ENCODE measurements at regions not wholly inside any gene's neighbourhood (a gene's known extent, or its start where the extent isn't known, plus 50 kb on each side); places are given as distances from the start of the nearest gene placed in this dataset.

DNA sequence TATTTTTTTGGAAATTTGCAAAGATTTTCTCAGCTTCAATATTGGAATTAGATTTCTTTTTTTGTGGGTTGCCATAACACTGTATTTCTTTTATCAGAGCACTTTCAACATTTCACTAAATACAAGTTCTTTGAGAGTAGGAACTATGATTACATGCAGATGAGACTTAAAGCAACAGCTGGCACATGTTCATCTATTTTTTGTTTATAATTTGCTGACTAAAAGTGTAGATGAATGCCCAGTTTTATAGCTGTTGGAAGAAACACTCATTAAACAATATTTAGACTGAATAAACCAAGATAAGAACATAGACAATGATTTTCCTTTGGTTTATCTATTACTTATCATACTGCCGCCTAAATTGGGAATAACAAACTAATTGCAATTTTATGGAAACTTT is 803.0 kb upstream of the KLHL1 start:
- TF ChIP-seq GATA3 (IDR thresholded peaks at IDR 0.05; ENCODE audit: low read depth, low read length), result no peak
- no peak for TF ChIP-seq GATA2 (IDR thresholded peaks at IDR 0.05; ENCODE audit: low read depth, low read length)

DNA sequence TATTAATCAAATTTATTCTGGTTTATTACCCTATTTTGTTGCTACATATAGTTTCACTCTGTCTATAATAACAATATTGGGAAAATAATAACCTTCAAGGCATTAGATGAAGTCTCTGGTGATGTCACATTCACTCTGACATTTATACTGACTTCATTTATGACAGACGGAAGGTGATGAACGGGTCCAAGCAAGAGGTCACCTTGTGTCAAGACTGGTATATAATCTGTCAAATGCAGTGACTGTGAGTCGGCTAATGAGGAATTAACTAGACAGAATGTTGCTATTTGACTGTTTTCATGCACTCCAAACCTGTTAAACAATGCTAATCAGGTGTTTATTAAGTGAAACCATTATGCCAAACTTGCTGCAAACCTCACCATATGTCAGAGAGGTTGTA is 800.5 kb upstream of the KLHL1 start:
- no peak for TF ChIP-seq GATA3 (IDR thresholded peaks at IDR 0.05; ENCODE audit: low read depth, low read length)
- no peak for TF ChIP-seq GATA2 (IDR thresholded peaks at IDR 0.05; ENCODE audit: low read depth, low read length)

DNA sequence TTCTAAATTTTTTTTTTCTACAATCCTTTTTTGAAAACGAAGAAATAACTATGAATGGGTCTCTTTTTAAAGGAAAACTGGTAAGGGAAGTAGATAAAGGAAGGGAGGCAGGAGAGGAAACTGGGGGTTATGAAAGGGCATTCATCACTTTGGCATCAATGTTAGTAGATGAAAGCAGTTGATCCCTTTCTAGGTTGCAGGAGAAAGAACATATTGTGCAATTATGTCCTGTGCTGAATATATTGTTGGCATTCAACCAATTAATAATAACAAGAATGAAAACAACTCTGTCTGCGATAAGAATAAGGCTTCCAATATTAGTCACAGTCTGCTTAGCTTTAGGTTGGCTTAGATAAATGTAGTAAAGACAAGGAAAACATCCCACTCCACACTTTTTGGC is 796.8 kb upstream of the KLHL1 start:
- TF ChIP-seq GATA3 (IDR thresholded peaks at IDR 0.05; ENCODE audit: low read depth, low read length) (no peak), GATA2 (IDR thresholded peaks at IDR 0.05; ENCODE audit: low read depth, low read length) (no peak)

DNA sequence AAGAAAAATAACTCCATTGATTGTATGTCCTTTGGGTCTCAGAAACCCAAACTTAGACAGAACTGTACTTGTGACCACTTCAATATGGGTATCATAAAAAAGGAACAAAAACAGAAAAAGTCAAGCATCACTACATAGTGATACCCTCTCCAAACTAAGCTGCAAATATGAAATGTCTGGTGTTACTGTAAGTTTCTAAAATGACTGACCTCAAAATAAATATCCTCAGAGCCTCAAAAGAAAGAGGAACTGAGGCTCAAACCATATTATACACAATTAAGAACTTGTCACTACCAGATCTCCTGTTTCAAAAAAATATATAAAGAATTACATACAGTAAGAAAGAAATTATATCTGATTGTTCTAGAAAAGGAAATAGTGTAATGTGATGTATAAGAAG is 787.9 kb upstream of the KLHL1 start:
- no peak for TF ChIP-seq GATA3 (IDR thresholded peaks at IDR 0.05; ENCODE audit: low read depth, low read length)
- no peak for TF ChIP-seq GATA2 (IDR thresholded peaks at IDR 0.05; ENCODE audit: low read depth, low read length)

DNA sequence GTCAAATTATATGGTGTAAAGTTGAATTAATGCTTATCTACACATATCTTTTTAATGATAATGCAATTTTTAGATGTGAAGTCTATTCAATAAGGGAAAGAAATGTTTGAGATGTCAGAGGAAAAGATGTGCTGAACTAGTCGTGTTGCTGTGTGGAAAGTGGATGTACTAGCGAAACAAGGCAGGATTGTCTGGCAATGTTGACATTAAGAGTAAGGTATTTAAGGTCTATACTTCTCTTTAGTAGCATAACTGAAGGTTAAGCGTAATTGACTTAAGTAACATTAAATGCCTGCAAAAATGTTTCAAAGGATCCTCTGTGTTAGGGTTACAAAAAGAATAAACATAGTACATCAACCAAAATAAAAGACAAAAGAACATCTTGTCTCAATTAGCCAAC is 787.3 kb upstream of the KLHL1 start:
- TF ChIP-seq GATA2 (IDR thresholded peaks at IDR 0.05; ENCODE audit: low read depth, low read length), result no peak
- TF ChIP-seq GATA3 (IDR thresholded peaks at IDR 0.05; ENCODE audit: low read depth, low read length), result no peak

DNA sequence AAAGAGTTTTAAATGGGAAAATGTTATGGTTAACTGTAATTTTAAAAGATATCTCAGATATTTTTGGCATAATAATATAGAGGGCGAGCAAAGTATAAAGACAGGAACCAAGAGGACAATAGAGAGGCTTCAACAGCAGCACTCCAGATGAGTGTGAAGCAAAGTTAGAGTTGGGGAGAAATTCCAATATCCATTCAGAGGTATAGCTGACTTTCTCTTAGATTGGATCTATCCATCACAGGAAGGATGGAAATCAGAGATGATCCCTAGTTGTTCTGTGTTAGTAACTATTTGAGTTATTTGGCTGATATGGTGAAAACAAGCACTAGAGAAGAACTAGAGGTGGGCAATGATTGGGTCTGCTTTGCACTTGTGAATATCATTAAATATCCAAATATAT is 786.0 kb upstream of the KLHL1 start:
- no peak for TF ChIP-seq GATA2 (IDR thresholded peaks at IDR 0.05; ENCODE audit: low read depth, low read length)
- TF ChIP-seq GATA3 (IDR thresholded peaks at IDR 0.05; ENCODE audit: low read depth, low read length), result no peak

DNA sequence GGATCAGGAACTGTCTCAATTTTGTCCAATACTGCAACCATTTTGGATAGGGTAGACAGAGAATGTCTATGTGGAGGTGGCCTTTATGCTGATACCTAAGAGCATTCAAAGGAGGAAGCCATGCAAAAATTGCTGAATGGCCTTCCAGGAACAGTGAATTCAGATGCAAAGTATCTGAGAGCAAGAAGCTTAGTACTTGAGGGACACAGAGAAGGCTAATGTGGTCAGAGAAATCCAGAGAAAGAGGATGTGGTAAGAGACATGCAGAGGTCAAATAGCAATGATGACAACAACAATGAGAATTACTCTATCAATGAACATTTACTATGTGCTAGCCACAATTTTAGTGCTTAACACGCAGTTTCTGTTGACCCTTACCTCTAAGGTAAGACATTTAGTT is 785.6 kb upstream of the KLHL1 start:
- TF ChIP-seq GATA3 (IDR thresholded peaks at IDR 0.05; ENCODE audit: low read depth, low read length) (no peak), GATA2 (IDR thresholded peaks at IDR 0.05; ENCODE audit: low read depth, low read length) (no peak)

DNA sequence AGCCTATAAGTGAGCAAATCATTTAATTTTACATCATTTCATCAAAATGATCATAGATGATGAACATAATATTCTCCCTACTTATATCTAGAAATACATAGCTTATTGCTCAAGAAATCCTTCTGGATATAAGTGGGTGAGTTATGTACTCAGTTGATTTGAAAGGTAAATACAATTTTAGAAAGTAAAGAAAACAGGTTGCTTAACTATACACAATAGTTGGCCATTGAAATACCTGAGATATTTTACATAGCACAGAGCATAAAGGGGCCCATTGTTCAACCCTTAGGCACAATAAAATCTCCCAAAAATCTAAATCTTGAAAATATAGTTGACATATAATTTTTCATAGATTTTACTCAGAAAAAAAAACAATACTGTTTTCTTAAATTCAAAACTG is 782.0 kb upstream of the KLHL1 start:
- TF ChIP-seq GATA2 (IDR thresholded peaks at IDR 0.05; ENCODE audit: low read depth, low read length), result no peak
- no peak for TF ChIP-seq GATA3 (IDR thresholded peaks at IDR 0.05; ENCODE audit: low read depth, low read length)

DNA sequence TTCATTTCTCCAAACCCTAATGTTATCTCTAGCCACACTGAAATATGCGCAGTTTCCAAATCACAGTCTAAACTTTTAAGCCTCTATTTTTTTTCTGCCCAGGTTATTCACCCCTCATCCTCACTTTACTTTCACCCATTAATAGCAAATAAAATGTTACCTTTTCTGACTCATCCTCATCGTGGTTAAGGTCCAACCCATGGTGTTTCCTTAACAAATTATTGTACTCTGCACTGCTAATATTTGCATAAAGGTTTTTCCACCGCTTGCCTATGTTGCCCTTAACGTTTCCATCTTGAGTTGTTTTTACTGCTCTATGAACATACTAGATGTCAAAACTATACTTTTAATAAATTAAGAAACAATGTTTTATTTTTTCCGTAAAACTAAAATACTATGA is 780.9 kb upstream of the KLHL1 start:
- no peak for TF ChIP-seq GATA2 (IDR thresholded peaks at IDR 0.05; ENCODE audit: low read depth, low read length)
- no peak for TF ChIP-seq GATA3 (IDR thresholded peaks at IDR 0.05; ENCODE audit: low read depth, low read length)

DNA sequence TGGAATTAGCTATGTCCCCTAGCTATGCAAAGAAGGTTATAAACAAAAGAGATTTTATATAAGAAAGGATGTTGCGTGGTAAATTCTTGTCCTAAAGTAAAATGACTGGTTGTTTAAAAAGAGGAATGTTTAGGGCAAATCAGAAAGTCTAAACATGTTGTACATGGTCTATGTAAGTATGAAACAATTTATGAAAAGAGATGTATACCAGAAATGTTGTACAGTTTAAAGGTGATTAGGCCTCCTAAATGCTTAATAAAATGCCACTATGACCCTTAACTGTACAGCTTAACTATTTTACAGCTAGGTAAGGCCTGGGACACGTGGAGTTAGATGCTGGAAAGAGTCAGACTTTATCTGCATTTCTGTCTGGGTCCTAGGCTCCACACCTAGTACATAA is 775.9 kb upstream of the KLHL1 start:
- TF ChIP-seq GATA3 (IDR thresholded peaks at IDR 0.05; ENCODE audit: low read depth, low read length) (no peak), GATA2 (IDR thresholded peaks at IDR 0.05; ENCODE audit: low read depth, low read length) (no peak)

DNA sequence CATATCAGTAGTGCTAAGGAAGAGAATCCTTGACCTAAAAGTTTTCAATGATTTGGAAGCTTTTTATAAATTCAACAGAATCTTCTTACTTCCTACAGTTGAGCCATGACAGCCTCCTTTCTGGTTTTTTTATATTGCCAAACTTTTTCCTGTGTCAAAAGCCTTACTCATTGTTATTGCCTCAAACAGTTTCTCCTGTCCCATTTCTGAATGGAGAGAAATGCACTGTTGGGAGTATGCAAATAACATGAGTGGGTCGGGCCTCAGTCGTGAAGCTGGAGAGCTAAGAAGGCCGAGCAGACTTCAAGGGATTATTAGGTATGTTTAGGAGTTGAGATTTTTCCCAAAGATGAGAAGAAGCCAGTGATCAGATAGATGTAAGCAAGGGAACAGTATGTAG is 766.4 kb upstream of the KLHL1 start:
- no peak for TF ChIP-seq GATA2 (IDR thresholded peaks at IDR 0.05; ENCODE audit: low read depth, low read length)
- TF ChIP-seq GATA3 (IDR thresholded peaks at IDR 0.05; ENCODE audit: low read depth, low read length), result no peak

DNA sequence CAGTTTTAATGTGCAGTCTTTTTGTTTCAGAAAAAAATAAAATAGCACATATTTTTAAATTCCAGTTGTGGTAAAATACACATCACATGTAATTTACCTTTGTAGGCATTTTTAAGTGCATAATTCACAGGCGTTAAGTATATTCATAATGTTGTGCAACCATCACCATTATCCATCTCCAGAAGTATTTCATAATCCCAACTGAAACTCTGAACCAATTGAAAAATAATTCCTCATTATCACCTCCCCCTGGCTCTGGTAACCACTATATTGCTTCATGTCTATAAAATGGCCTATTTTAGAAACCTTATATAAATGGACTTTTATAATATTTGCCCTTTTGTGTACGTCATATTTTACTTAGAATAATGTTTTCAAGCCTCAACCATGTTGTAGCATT is 756.5 kb upstream of the KLHL1 start:
- TF ChIP-seq GATA2 (IDR thresholded peaks at IDR 0.05; ENCODE audit: low read depth, low read length) (no peak), GATA3 (IDR thresholded peaks at IDR 0.05; ENCODE audit: low read depth, low read length) (no peak)

DNA sequence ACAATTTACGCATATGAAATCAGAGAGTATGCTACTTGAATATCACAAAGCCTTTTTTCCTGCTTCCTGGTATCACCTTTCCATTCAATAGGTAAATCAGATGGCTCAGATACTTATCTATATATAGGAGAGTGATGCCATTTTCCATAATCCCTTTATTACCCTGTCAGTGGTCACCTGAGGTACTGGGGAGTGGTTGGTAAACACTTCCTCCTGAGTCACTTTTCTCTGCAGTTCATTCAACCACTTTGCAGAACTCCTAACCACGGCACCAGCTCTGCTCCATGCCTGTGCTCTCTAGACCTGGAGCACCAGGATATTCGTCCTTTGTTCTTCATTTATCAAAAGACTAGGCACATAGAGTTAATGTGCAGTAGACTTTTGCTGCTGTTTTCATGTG is 748.5 kb upstream of the KLHL1 start:
- TF ChIP-seq GATA2 (IDR thresholded peaks at IDR 0.05; ENCODE audit: low read depth, low read length), result no peak

DNA sequence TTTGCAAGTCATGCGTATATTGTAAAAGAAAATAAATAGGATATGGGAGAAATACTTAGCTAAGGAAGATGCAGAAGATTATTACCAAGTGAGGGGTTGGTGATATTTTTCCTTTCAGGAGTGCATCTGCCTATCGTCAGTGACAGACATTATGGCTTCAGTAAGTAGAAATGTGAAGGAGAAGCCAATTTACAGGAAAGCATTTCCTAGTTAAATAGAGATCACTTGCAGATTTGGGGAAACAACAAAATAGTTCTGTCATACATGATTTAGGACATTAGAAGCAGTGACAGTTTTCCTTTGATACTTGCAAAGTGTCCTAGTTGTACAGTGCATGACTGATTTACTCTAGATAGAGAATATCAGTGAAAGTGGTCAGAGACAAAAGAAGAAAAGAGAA is 747.8 kb upstream of the KLHL1 start:
- TF ChIP-seq GATA3 (IDR thresholded peaks at IDR 0.05; ENCODE audit: low read depth, low read length) (no peak), GATA2 (IDR thresholded peaks at IDR 0.05; ENCODE audit: low read depth, low read length) (no peak)

DNA sequence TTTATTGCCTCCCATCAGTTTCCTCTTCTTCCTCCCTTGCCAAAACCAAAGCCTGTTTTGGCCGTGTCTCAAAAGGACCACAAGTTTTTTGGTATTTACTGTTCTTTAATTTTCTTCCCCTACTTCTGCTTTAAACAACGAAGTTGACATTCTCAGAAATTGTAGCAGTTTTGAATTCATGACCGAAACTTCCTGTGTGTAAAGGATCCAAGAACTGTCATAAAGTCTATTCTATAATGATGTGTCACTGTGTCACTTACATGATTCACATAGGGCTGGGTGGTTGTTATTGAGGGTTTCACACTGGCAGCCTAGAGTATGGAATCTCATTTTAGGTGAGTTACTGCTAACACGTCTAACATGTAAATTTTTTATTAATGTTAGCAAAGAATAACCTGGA is 741.0 kb upstream of the KLHL1 start:
- no peak for TF ChIP-seq GATA2 (IDR thresholded peaks at IDR 0.05; ENCODE audit: low read depth, low read length)
- TF ChIP-seq GATA3 (IDR thresholded peaks at IDR 0.05; ENCODE audit: low read depth, low read length), result no peak

DNA sequence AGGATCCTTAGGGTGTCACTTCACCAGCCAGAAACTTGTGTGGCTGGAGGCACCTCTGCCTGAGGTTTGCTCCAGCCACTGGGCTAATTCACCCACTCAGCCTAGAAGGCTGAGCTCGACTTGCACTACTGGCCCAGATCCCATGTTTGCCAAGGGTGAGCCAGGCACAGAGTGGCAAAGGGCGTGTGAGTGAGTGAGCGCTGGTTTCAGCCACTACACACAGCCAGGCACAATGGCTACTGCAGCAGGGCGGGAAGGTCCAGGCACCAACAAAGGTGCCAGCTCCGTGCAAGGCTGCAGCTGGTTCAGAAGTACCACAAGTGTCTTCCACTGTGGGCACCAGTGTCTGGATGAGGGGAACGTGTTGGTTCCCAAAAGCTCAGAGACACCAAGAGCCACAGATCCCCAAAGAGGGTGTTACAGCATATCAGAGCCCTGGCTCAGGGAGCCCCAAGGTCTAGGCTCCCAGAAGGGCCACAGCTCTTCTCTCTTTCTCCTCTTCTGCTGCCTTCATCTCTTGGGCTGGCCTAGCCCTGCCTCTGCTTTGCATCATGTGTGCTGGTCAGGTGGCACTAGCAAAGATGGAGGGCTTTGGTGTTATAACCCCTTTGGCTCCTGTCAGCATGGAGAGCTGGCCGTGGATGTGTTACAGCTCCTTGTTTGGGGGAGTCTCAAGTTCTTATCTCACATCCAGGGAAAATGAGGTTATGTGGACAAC is 736.3 kb upstream of the KLHL1 start:
- TF ChIP-seq GATA3 (IDR thresholded peaks at IDR 0.05; ENCODE audit: low read depth, low read length) (no peak), GATA2 (IDR thresholded peaks at IDR 0.05; ENCODE audit: low read depth, low read length) (no peak)
